ENCODE measurements at regions not wholly inside any gene's neighbourhood (a gene's known extent, or its start where the extent isn't known, plus 50 kb on each side); places are given as distances from the start of the nearest gene placed in this dataset.

DNA sequence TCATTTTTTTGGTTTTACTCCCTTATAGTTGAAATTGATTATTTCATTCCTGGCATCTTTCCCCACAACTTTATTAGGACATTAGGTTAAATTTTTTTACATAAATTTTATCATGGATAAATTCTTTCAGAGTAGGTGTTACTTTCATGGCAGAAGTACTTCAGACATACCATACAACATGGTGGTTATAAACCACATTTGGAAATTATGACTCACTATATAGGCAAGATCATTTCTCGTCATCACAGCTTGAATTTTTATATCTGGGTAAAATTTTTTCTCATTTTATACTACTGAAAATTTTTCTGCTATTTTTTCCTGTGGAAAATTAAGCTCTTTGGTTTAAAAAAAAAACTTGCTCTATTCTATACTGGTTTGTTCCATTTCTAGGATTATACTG is 111.9 kb upstream of the COL5A2 start:
- H3K56ac ChIP-seq (ENCODE audit: extremely low read depth, insufficient read depth, low read length): no peak overlapping the region
- no peak overlapping the region for H4K91ac ChIP-seq (ENCODE audit: insufficient read depth, low read depth, low read length)
- H2AK9ac ChIP-seq (replicated peaks; ENCODE audit: low read depth, low read length, poor library complexity): no peak overlapping the region
- peaks cover 0 to 3% of the 10 kb centered on the region in 2 experiments; a peak in 2 of 4 replicates for H3K79me1 ChIP-seq (ENCODE audit: low read depth in 1 of 2, low read length in 2 of 2)
- no peak overlapping the region for H4K8ac ChIP-seq (ENCODE audit: low read depth in 2 of 2, low read length in 2 of 2)
- H2BK20ac ChIP-seq (ENCODE audit: low read depth, low read length): no peak overlapping the region
- intact Hi-C loops (cut with micrococcal nuclease): no loop called here
- no peak overlapping the region for H3K9ac ChIP-seq (ENCODE audit: low read depth, low read length)
- H3K18ac ChIP-seq (ENCODE audit: low read depth, low read length): no peak overlapping the region
- H2BK5ac ChIP-seq (ENCODE audit: low read depth, low read length, poor library complexity, severe bottlenecking): no peak overlapping the region
- ChIA-PET POLR2A (ENCODE audit: unreplicated experiment) (no interaction called here), CTCF (no interaction called here)
- H3K27ac ChIP-seq (ENCODE audit: insufficient read depth, low read length): no peak overlapping the region
- BruUV-seq (replicated peaks): no TSS peak
- H2AK5ac ChIP-seq (ENCODE audit: low read depth, low read length): no peak overlapping the region
- H3K9me1 ChIP-seq (ENCODE audit: insufficient read depth, low read length): no peaks in the 10 kb centered on the region
- no peak overlapping the region for H3K14ac ChIP-seq (replicated peaks; ENCODE audit: low read depth, low read length)
- WGBS, 2 experiments (ENCODE audit: extremely low coverage in 2 of 2, insufficient read length in 1 of 2): no CpG with 5 or more reads among the region's 1 CpG
- dilution Hi-C loops (cut with HindIII; ENCODE audit: low sequenced_read_pairs, unreplicated experiment): no loop called here
- H3K4me1 ChIP-seq (ENCODE audit: control insufficient read depth, insufficient read depth, low read length): peaks cover 8% of the 10 kb centered on the region
- no peak overlapping the region for H2AFZ ChIP-seq (replicated peaks; ENCODE audit: low read length, poor library complexity)
- no peak overlapping the region for H3K4me3 ChIP-seq (ENCODE audit: insufficient read depth, low read depth, low read length)
- peaks cover 3% of the 10 kb centered on the region; the same call in 1 of the 2 replicates for H3K9me3 ChIP-seq (ENCODE audit: control insufficient read depth, insufficient read depth, low read length)
- H3K4me2 ChIP-seq (ENCODE audit: low read depth, low read length): no peak overlapping the region
- in situ Hi-C loops (cut with MboI; ENCODE audit: low sequenced_read_pairs): loop anchor here (10.0 kb wide), 1 partner anchor 113 kb away; no protein-coding TSS in a partner anchor
- no peak overlapping the region for H2BK120ac ChIP-seq (ENCODE audit: low read depth, low read length)
- ATAC-seq (ENCODE audit: low read depth) (no peak), DNase-seq (no peak)
- H3K4ac ChIP-seq (ENCODE audit: low read depth, low read length): no peak overlapping the region
- no peak overlapping the region; the same call in 2 of the 3 replicates for H2BK15ac ChIP-seq (ENCODE audit: low read depth, low read length)
- no peak overlapping the region for H3K23ac ChIP-seq (ENCODE audit: low read depth, low read length)
- no peaks in the 10 kb centered on the region for H4K20me1 ChIP-seq (ENCODE audit: insufficient read depth, low read length)
- no peaks in the 10 kb centered on the region for H3K27me3 ChIP-seq (ENCODE audit: control insufficient read depth, insufficient read depth, low read length)
- no peak overlapping the region for H4K5ac ChIP-seq (ENCODE audit: low read depth, low read length)
- TF ChIP-seq NFE2L2 (IDR thresholded peaks at IDR 0.05; ENCODE audit: low read depth, low read length): no peak
- H3K36me3 ChIP-seq (ENCODE audit: control insufficient read depth, insufficient read depth, low read length): no peaks in the 10 kb centered on the region

Data from IMR-90 (cell line).